H1 (cell line): ENCODE measurements at regions not wholly inside any gene's neighbourhood (a gene's known extent, or its start where the extent isn't known, plus 50 kb on each side); places are given as distances from the start of the nearest gene placed in this dataset.

Experiments
- BACH1 ChIP-seq: IDR thresholded peaks from 2 replicates; pipeline ENCODE4 v1.6.1; 2012; ENCODE audit warnings: low read length, improper control_type of control experiment
- BRCA1 ChIP-seq: IDR thresholded peaks from 2 replicates; pipeline ENCODE4 v1.6.1; 2012; ENCODE audit warnings: low read depth, low read length, improper control_type of control experiment
- EZH2 ChIP-seq: fragments of 200-600 bp; sonication (generic); IDR thresholded peaks from 2 replicates; pipeline ENCODE4 v1.7.1; 2012; ENCODE audit warnings: low read depth, mild to moderate bottlenecking, moderate library complexity, low read length, inconsistent platforms; ENCODE audit not compliant: severe bottlenecking
- KDM5A ChIP-seq: fragments of 200-600 bp; IDR thresholded peaks from 2 replicates; pipeline ENCODE4 v1.7.1; 2012; ENCODE audit warnings: mild to moderate bottlenecking, low read length, inconsistent platforms, mixed read lengths
- NANOG ChIP-seq: IDR thresholded peaks from 2 replicates; pipeline ENCODE4 v1.6.1; 2011; ENCODE audit warnings: low read length, low read depth, mild to moderate bottlenecking, inconsistent platforms; ENCODE audit not compliant: insufficient read depth, poor library complexity, severe bottlenecking
- RBBP5 ChIP-seq: IDR thresholded peaks from 2 replicates; pipeline ENCODE4 v1.7.1; 2012; ENCODE audit warnings: low read depth, mild to moderate bottlenecking, inconsistent platforms, low read length, moderate library complexity, borderline replicate concordance
- RFX5 ChIP-seq: IDR thresholded peaks from 2 replicates; pipeline ENCODE4 v1.6.1; 2011; ENCODE audit warnings: low read depth, low read length, improper control_type of control experiment, borderline replicate concordance
- SIN3A ChIP-seq, 2 experiments: IDR thresholded peaks in 1 of 2; conservative IDR thresholded peaks in 1 of 2; 2 replicates each; pipeline ENCODE4 v1.6.1; 2011 to 2012; ENCODE audit warnings: low read length in 2 of 2, improper control_type of control experiment in 1 of 2, low read depth in 1 of 2, mild to moderate bottlenecking in 1 of 2
- TF ChIP-seq, protein P1 (sequence below): fragments of 300-600 bp; sonication (generic); IDR thresholded peaks from 2 replicates; pipeline ENCODE4 v1.7.1; 2012; ENCODE audit warnings: low read length, moderate library complexity, mild to moderate bottlenecking, inconsistent platforms; ENCODE audit not compliant: insufficient replicate concordance
- TF ChIP-seq, protein P2 (sequence below): IDR thresholded peaks from 2 replicates; pipeline ENCODE4 v1.6.1; 2011; ENCODE audit warnings: low read length, improper control_type of control experiment

- TF ChIP-seq, protein P1, sequence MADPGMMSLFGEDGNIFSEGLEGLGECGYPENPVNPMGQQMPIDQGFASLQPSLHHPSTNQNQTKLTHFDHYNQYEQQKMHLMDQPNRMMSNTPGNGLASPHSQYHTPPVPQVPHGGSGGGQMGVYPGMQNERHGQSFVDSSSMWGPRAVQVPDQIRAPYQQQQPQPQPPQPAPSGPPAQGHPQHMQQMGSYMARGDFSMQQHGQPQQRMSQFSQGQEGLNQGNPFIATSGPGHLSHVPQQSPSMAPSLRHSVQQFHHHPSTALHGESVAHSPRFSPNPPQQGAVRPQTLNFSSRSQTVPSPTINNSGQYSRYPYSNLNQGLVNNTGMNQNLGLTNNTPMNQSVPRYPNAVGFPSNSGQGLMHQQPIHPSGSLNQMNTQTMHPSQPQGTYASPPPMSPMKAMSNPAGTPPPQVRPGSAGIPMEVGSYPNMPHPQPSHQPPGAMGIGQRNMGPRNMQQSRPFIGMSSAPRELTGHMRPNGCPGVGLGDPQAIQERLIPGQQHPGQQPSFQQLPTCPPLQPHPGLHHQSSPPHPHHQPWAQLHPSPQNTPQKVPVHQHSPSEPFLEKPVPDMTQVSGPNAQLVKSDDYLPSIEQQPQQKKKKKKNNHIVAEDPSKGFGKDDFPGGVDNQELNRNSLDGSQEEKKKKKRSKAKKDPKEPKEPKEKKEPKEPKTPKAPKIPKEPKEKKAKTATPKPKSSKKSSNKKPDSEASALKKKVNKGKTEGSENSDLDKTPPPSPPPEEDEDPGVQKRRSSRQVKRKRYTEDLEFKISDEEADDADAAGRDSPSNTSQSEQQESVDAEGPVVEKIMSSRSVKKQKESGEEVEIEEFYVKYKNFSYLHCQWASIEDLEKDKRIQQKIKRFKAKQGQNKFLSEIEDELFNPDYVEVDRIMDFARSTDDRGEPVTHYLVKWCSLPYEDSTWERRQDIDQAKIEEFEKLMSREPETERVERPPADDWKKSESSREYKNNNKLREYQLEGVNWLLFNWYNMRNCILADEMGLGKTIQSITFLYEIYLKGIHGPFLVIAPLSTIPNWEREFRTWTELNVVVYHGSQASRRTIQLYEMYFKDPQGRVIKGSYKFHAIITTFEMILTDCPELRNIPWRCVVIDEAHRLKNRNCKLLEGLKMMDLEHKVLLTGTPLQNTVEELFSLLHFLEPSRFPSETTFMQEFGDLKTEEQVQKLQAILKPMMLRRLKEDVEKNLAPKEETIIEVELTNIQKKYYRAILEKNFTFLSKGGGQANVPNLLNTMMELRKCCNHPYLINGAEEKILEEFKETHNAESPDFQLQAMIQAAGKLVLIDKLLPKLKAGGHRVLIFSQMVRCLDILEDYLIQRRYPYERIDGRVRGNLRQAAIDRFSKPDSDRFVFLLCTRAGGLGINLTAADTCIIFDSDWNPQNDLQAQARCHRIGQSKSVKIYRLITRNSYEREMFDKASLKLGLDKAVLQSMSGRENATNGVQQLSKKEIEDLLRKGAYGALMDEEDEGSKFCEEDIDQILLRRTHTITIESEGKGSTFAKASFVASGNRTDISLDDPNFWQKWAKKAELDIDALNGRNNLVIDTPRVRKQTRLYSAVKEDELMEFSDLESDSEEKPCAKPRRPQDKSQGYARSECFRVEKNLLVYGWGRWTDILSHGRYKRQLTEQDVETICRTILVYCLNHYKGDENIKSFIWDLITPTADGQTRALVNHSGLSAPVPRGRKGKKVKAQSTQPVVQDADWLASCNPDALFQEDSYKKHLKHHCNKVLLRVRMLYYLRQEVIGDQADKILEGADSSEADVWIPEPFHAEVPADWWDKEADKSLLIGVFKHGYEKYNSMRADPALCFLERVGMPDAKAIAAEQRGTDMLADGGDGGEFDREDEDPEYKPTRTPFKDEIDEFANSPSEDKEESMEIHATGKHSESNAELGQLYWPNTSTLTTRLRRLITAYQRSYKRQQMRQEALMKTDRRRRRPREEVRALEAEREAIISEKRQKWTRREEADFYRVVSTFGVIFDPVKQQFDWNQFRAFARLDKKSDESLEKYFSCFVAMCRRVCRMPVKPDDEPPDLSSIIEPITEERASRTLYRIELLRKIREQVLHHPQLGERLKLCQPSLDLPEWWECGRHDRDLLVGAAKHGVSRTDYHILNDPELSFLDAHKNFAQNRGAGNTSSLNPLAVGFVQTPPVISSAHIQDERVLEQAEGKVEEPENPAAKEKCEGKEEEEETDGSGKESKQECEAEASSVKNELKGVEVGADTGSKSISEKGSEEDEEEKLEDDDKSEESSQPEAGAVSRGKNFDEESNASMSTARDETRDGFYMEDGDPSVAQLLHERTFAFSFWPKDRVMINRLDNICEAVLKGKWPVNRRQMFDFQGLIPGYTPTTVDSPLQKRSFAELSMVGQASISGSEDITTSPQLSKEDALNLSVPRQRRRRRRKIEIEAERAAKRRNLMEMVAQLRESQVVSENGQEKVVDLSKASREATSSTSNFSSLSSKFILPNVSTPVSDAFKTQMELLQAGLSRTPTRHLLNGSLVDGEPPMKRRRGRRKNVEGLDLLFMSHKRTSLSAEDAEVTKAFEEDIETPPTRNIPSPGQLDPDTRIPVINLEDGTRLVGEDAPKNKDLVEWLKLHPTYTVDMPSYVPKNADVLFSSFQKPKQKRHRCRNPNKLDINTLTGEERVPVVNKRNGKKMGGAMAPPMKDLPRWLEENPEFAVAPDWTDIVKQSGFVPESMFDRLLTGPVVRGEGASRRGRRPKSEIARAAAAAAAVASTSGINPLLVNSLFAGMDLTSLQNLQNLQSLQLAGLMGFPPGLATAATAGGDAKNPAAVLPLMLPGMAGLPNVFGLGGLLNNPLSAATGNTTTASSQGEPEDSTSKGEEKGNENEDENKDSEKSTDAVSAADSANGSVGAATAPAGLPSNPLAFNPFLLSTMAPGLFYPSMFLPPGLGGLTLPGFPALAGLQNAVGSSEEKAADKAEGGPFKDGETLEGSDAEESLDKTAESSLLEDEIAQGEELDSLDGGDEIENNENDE: no peak
- TF ChIP-seq KDM5A (no peak), SIN3A (conservative IDR thresholded peaks at IDR 0.05 in 1 of 2, IDR thresholded peaks at IDR 0.05 in 1 of 2; ENCODE audit: low read depth in 1 of 2, low read length in 2 of 2) (no peak), EZH2 (no peak), BACH1 (no peak), RBBP5 (no peak), NANOG (no peak), BRCA1 (no peak), RFX5 (no peak)
- TF ChIP-seq, protein P2, sequence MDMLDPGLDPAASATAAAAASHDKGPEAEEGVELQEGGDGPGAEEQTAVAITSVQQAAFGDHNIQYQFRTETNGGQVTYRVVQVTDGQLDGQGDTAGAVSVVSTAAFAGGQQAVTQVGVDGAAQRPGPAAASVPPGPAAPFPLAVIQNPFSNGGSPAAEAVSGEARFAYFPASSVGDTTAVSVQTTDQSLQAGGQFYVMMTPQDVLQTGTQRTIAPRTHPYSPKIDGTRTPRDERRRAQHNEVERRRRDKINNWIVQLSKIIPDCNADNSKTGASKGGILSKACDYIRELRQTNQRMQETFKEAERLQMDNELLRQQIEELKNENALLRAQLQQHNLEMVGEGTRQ: no peak
Measured at GRCh38 chr10:9921544-9921943, 1096.1 kb upstream of the CELF2 start (continued).
